IMR-90 (cell line): ENCODE measurements at regions not wholly inside any gene's neighbourhood (a gene's known extent, or its start where the extent isn't known, plus 50 kb on each side); places are given as distances from the start of the nearest gene placed in this dataset.

ENCODE experiments used
- ATAC-seq: fragments of 200-7000 bp; cut with Tn5 transposase; 2 replicates; pipeline ENCODE4 v1.9.1; 2020; ENCODE audit warnings: low read depth, mild to moderate bottlenecking, moderate library complexity
- BruUV-seq: library from RNA; stranded (reverse); fragments of 400-500 nt; replicated peaks from 2 replicates; lab custom pipeline; 2021; lab: Mats Ljungman, UMichigan
- CTCF ChIA-PET: fragments of 300-600 bp; formaldehyde crosslinking; extraction: SDS; loops from one replicate; lab custom pipeline; 2021; ENCODE audit warnings: antibody characterized with exemption; lab: Yijun Ruan, JAX
- POLR2A ChIA-PET: fragments of 300-600 bp; sonication (Branson Sonifier 250); formaldehyde crosslinking; loops from one replicate; lab custom pipeline; 2022; ENCODE audit warnings: antibody characterized with exemption; ENCODE audit not compliant: unreplicated experiment; lab: Charles Lee
- DNase-seq: peaks from one replicate; pipeline ENCODE4 v3.0.0; 2013
- H2AFZ ChIP-seq: replicated peaks from 2 replicates; pipeline ENCODE3; 2013; ENCODE audit warnings: low read length, mild to moderate bottlenecking; ENCODE audit not compliant: poor library complexity
- H2AK5ac ChIP-seq: 2 replicates; pipeline ENCODE4 v1.6.1; 2013; ENCODE audit warnings: low read depth, low read length, inconsistent platforms
- H2AK9ac ChIP-seq: replicated peaks from 2 replicates; pipeline ENCODE3; 2013; ENCODE audit warnings: mild to moderate bottlenecking, low read depth, low read length, moderate library complexity; ENCODE audit not compliant: poor library complexity
- H2BK120ac ChIP-seq: 2 replicates; pipeline ENCODE4 v1.6.1; 2013; ENCODE audit warnings: low read depth, low read length, inconsistent platforms
- H2BK15ac ChIP-seq: 3 replicates; pipeline ENCODE4 v1.6.1; 2013; ENCODE audit warnings: low read depth, low read length, inconsistent platforms
- H2BK20ac ChIP-seq: 2 replicates; pipeline ENCODE4 v1.6.1; 2013; ENCODE audit warnings: low read depth, mild to moderate bottlenecking, inconsistent platforms, low read length, moderate library complexity
- H2BK5ac ChIP-seq: 2 replicates; pipeline ENCODE4 v1.6.1; 2013; ENCODE audit warnings: mild to moderate bottlenecking, low read depth, low read length, inconsistent platforms; ENCODE audit not compliant: poor library complexity, severe bottlenecking
- H3K14ac ChIP-seq: replicated peaks from 2 replicates; pipeline ENCODE4 v1.6.1; 2013; ENCODE audit warnings: low read depth, low read length, inconsistent platforms
- H3K18ac ChIP-seq: 2 replicates; pipeline ENCODE4 v1.6.1; 2013; ENCODE audit warnings: low read depth, low read length, control low read depth
- H3K23ac ChIP-seq: 2 replicates; pipeline ENCODE4 v1.6.1; 2013; ENCODE audit warnings: low read depth, low read length, inconsistent platforms
- H3K27ac ChIP-seq: 2 replicates; pipeline ENCODE4 v1.5.1; 2013; ENCODE audit warnings: mild to moderate bottlenecking, control low read depth, low read length; ENCODE audit not compliant: insufficient read depth
- H3K27me3 ChIP-seq: 2 replicates; pipeline ENCODE4 v1.6.1; 2013; ENCODE audit warnings: low read length; ENCODE audit not compliant: control insufficient read depth, insufficient read depth
- H3K36me3 ChIP-seq: 2 replicates; pipeline ENCODE4 v1.6.1; 2013; ENCODE audit warnings: low read length, mixed read lengths; ENCODE audit not compliant: control insufficient read depth, insufficient read depth
- H3K4ac ChIP-seq: 2 replicates; pipeline ENCODE4 v1.6.1; 2013; ENCODE audit warnings: low read depth, low read length, inconsistent platforms
- H3K4me1 ChIP-seq: 2 replicates; pipeline ENCODE4 v1.6.1; 2013; ENCODE audit warnings: low read length, mixed read lengths; ENCODE audit not compliant: control insufficient read depth, insufficient read depth
- H3K4me2 ChIP-seq: 2 replicates; pipeline ENCODE4 v1.6.1; 2013; ENCODE audit warnings: low read depth, mild to moderate bottlenecking, control low read depth, low read length, moderate library complexity
- H3K4me3 ChIP-seq: 2 replicates; pipeline ENCODE4 v1.5.1; 2013; ENCODE audit warnings: low read depth, mild to moderate bottlenecking, control low read depth, low read length, moderate library complexity; ENCODE audit not compliant: insufficient read depth
- H3K56ac ChIP-seq: 2 replicates; pipeline ENCODE4 v1.6.1; 2013; ENCODE audit warnings: low read length, inconsistent platforms; ENCODE audit not compliant: insufficient read depth; ENCODE audit errors: extremely low read depth
- H3K79me1 ChIP-seq, 2 experiments: 2 replicates each; pipeline ENCODE4 v1.6.1; 2013; ENCODE audit warnings: low read length in 2 of 2, inconsistent platforms in 1 of 2, low read depth in 1 of 2
- H3K9ac ChIP-seq: 2 replicates; pipeline ENCODE4 v1.6.1; 2013; ENCODE audit warnings: low read depth, low read length, control low read depth
- H3K9me1 ChIP-seq: 2 replicates; pipeline ENCODE4 v1.6.1; 2013; ENCODE audit warnings: low read length, inconsistent platforms; ENCODE audit not compliant: insufficient read depth
- H3K9me3 ChIP-seq: 2 replicates; pipeline ENCODE4 v1.6.1; 2013; ENCODE audit warnings: low read length; ENCODE audit not compliant: control insufficient read depth, insufficient read depth
- H4K20me1 ChIP-seq: 2 replicates; pipeline ENCODE4 v1.6.1; 2013; ENCODE audit warnings: low read length, inconsistent platforms; ENCODE audit not compliant: insufficient read depth
- H4K5ac ChIP-seq: 2 replicates; pipeline ENCODE4 v1.6.1; 2013; ENCODE audit warnings: mild to moderate bottlenecking, low read depth, low read length, control low read depth
- H4K8ac ChIP-seq, 2 experiments: 2 replicates each; pipeline ENCODE4 v1.6.1; 2013; ENCODE audit warnings: low read depth in 2 of 2, low read length in 2 of 2, control low read depth in 1 of 2, inconsistent platforms in 1 of 2
- H4K91ac ChIP-seq: 2 replicates; pipeline ENCODE4 v1.6.1; 2013; ENCODE audit warnings: low read depth, low read length, inconsistent platforms; ENCODE audit not compliant: insufficient read depth
- BHLHE40 ChIP-seq: fragments of 150-350 bp; IDR thresholded peaks from 2 replicates; pipeline ENCODE4 v1.6.1; 2016; ENCODE audit warnings: mild to moderate bottlenecking, low read depth, low read length
- CHD1 ChIP-seq: IDR thresholded peaks from 2 replicates; pipeline ENCODE4 v1.6.1; 2012; ENCODE audit warnings: low read depth, low read length, improper control_type of control experiment
- CTCF ChIP-seq: conservative IDR thresholded peaks from 2 replicates; pipeline ENCODE4 v1.5.1; 2012; ENCODE audit warnings: mild to moderate bottlenecking, low read depth, low read length, improper control_type of control experiment
- MAFK ChIP-seq: IDR thresholded peaks from 2 replicates; pipeline ENCODE4 v1.6.1; 2012; ENCODE audit warnings: low read depth, low read length, improper control_type of control experiment
- MAZ ChIP-seq: IDR thresholded peaks from 2 replicates; pipeline ENCODE4 v1.6.1; 2012; ENCODE audit warnings: low read depth, mild to moderate bottlenecking, low read length, improper control_type of control experiment, moderate library complexity, borderline replicate concordance
- RFX5 ChIP-seq: IDR thresholded peaks from 2 replicates; pipeline ENCODE4 v1.8.0; 2012; ENCODE audit warnings: low read depth, mild to moderate bottlenecking, low read length, moderate library complexity
- WGBS, 2 experiments: methylation state at CpG; one replicate each; pipeline versions ENCODE4 v1.1.5 to v1.1.7; 2013; ENCODE audit warnings: missing lambda C conversion rate in 2 of 2; ENCODE audit not compliant: insufficient read length in 1 of 2; ENCODE audit errors: extremely low coverage in 2 of 2; 5-methylcytosine and 5-hydroxymethylcytosine counted together
- dilution Hi-C: fragments of 300-500 bp; cut with HindIII; formaldehyde crosslinking; loops from one replicate; pipeline ENCODE4 v1.14.3; 2018; ENCODE audit warnings: low sequenced_read_pairs; ENCODE audit not compliant: unreplicated experiment
- in situ Hi-C: fragments of 300-500 bp; cut with MboI; formaldehyde crosslinking; loops from 3 replicates; pipeline ENCODE4 v1.14.3; 2019; ENCODE audit warnings: low sequenced_read_pairs, inconsistent platforms, mixed read lengths
- intact Hi-C: fragments of 100-400 bp; cut with micrococcal nuclease; formaldehyde crosslinking; loops from 2 replicates; pipeline ENCODE4 v1.10.0; 2022

- Histone ChIP-seq H3K4me3 (no peak overlapping the region), H3K27ac (no peak overlapping the region), H4K91ac (no peak overlapping the region), H4K5ac (no peak overlapping the region), H3K18ac (no peak overlapping the region), H3K23ac (no peak overlapping the region), H3K36me3 (no peaks in the 10 kb centered on the region), H3K9ac (no peak overlapping the region), H2AK9ac (no peak overlapping the region), H2BK15ac (no peak overlapping the region), H3K9me1 (no peaks in the 10 kb centered on the region), H3K4me1 (no peaks in the 10 kb centered on the region), H2AK5ac (no peak overlapping the region), H4K8ac (no peak overlapping the region), H2BK120ac (no peak overlapping the region), H3K27me3 (no peaks in the 10 kb centered on the region), H3K4me2 (no peak overlapping the region), H3K9me3 (peaks cover 2% of the 10 kb centered on the region; the same call in 1 of the 2 replicates), H4K20me1 (no peaks in the 10 kb centered on the region), H2BK20ac (no peak overlapping the region), H2AFZ (no peak overlapping the region), H3K56ac (no peak overlapping the region), H2BK5ac (no peak overlapping the region), H3K79me1 (no peaks in the 10 kb centered on the region), H3K14ac (no peak overlapping the region), H3K4ac (no peak overlapping the region)
- dilution Hi-C loops, result no loop called here
- TF ChIP-seq BHLHE40, result no peak
- no peak for TF ChIP-seq MAFK
- TF ChIP-seq CTCF, result no peak
- no peak for TF ChIP-seq RFX5
- no peak for TF ChIP-seq CHD1
- TF ChIP-seq MAZ, result no peak
- intact Hi-C loops, result no loop called here
- DNase-seq, result peak; percentile 0
- no TSS peak for BruUV-seq
- in situ Hi-C loops, result no loop called here
- ChIA-PET POLR2A (no interaction called here), CTCF (interaction anchor here (0.6 kb wide), 1 partner anchor 602 kb away, joined by 3 read pairs; no protein-coding TSS in a partner anchor)
- no peak for ATAC-seq
- WGBS, 2 experiments, result 73% methylated on average over 2 of the region's 9 CpGs; no CpG with 5 or more reads in 1 of the 2 experiments
These were observed 487.6 kb upstream of the CAMK1G start for GRCh38 chr1:209095627-209096595.
